Suppressor macrophage treated with lipopolysaccharide for 4 hours (primary cell): ENCODE measurements at regions not wholly inside any gene's neighbourhood (a gene's known extent, or its start where the extent isn't known, plus 50 kb on each side); places are given as distances from the start of the nearest gene placed in this dataset.
A peak's percentile ranks its signal among the peaks of the same experiment; 100 is the strongest.
"Not testable (repeated sequence)": the region's sequence is repeated elsewhere in the genome, so short reads cannot be mapped to it uniquely, and the experiment has no call there.

Source experiments
- DNase-seq: peaks from one replicate; pipeline ENCODE4 v3.0.0-alpha.2; 2020

DNA sequence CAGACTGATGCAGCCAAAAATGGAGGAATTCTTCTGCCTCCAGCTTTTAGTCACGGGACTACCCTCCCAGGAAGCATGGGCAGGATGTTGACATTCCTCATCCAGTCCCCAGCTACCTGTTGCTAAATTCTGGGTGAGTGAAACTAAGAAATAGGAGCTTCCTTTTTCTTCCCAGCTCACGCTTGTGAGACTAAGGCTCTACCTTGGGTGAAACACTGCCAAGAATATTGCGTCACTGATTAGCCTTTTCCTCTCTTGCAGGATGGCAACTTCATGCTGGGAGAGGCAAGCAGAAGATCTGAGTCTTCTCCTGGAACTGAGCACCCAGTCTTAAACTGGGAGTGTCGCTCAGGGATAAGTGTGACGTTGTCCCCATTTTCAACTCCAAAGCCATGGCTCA lies 59.7 kb downstream of the RNU2-63P start:
- DNase-seq, result peak; percentile 3

DNA sequence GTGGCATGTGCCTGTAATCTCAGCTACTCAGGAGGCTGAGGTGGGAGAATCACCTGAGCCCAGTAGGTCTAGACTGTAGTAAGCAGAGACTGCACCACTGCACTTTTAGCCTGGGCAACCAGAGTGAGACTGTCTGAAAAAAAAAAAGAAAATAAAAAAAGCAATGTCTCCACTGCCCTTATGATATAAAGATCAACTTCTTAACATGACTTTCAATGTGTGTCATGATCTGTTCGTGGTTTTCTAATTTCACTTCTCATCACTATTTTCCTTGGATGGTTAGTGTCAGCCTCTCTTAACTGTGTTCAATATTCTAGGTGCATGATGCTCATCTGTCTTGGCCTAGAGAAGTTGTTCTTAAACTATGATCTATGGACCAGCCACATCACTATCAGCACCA lies 67.3 kb downstream of the RNU2-63P start:
- DNase-seq, result not testable (repeated sequence)

GRCh38 chr2:87946644-87947370 lies 69.5 kb downstream of the RNU2-63P start:
- not testable (repeated sequence) for DNase-seq

GRCh38 chr2:87939299-87939698 lies 77.0 kb downstream of the RNU2-63P start:
- not testable (repeated sequence) for DNase-seq

DNA sequence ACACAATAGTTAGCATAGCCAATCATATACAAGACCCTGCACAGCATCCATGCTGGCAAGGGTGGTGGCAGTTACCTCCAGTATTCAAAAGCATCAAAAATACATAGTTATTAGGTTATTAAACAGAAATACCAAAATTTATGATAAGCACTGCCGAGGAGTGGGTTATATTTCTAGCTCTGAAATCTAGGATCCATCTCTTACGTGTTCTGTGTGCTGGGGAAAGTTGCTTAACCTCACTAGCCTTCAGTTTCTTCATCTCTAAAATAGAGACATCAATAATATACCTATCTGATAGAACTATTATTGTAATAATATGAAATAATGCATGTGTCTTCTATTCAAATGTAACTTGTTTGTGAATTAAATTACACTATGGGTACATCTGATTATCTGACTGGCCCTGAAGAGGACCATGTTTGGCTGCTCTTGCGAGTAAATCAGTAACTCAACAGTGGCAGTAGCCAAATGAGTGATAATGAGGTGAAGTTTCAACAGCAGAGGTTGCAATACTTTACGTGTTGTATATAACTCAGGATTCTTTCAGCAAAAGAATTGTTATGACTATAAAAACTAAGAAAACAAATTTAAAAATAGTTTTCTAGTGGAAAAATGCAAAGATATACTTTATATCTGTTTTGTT lies 93.5 kb upstream of the RGPD2 start:
- not testable (repeated sequence) for DNase-seq

DNA sequence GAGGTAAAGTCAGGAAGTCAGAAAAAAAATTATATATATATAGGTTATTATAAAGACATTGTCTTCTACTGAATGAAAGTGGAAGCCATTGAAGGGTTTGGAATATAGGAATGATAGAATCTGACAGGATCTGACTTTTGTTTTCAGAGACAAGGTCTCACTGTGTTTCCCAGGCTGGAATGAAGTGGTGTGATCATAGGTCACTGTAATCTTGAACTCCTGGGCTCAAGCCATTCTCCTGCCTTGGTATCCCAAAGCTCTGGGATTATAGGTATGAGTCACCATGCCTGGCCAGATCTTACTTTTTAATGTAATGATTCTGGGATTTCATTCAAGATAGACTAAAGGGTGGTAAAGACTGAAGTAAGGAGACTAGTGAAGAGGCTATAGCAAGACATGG lies 91.6 kb upstream of the RGPD2 start:
- not testable (repeated sequence) for DNase-seq

GRCh38 chr2:87910848-87911247 lies 85.3 kb upstream of the RGPD2 start:
- DNase-seq, result not testable (repeated sequence)

- DNase-seq, result not testable (repeated sequence)
Observed at GRCh38 chr2:87909042-87909441, 83.4 kb upstream of the RGPD2 start.

DNA sequence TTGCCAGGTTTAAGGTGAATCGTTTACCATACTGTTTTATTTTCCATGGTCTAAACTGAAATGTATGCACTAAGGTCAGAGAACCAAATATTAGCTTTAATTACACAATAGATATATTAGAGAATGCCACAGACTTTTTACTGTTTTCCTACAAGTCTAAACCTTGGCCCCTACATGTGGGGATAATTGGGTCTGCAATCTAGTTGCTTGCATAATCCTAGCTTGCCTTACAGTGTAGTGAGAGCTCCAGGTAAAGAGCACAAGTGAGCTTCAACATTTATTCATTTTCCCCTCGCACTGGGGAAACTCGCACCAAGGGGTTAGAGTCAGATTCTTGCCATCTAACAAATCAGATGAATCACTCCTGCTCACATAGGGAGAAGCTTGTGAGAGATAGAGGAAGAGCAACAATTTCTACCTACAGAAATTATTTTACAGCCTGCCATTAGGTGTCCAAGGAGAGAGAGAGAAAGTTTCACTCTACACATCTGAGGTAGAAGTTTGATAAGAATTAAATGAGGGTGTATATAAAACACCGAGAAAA lies 82.0 kb upstream of the RGPD2 start:
- not testable (repeated sequence) for DNase-seq

DNA sequence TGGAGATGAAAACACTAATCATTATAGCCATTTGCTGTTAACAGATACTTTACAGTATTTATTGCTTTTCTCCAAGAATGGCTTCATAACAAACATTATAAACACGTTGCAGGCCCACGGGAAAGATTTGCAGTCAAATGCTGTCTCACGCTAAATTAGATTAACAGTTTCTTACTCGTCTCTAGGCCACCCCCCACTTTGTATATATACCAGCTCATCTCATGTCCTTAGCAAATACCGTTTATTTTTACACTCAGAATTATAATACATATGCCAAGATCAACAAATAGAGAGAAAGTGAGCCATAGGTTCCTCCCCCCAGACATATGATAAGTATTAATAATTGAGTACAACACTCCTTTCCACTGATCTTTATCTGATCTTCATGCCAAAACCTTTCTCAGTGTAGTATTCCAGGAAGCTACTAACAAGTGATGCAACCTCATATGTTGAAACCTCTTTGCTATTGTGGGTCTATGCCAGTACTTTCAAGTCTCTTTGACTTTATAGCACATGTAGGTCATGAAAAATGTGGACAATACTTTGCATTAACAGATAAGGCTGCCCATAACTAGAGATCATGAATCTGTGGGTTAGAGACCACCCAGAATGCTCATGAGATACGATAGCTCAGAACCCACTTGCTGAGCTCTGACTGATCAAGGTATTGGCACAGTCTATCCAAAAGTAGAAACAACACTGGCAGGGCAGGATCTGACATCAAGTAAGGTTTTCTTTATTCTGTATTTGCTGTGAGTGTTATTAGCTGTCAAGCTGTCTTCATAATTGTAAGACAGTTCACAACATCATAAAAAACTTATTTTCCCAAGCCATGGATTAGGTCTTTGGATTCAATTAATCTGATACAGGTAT lies 77.9 kb upstream of the RGPD2 start:
- DNase-seq, result not testable (repeated sequence)

GRCh38 chr2:87883659-87884058 lies 58.1 kb upstream of the RGPD2 start:
- not testable (repeated sequence) for DNase-seq
